ENCODE measurements at regions not wholly inside any gene's neighbourhood (a gene's known extent, or its start where the extent isn't known, plus 50 kb on each side); places are given as distances from the start of the nearest gene placed in this dataset.
"Not testable (repeated sequence)": the region's sequence is repeated elsewhere in the genome, so short reads cannot be mapped to it uniquely, and the experiment has no call there.

DNA sequence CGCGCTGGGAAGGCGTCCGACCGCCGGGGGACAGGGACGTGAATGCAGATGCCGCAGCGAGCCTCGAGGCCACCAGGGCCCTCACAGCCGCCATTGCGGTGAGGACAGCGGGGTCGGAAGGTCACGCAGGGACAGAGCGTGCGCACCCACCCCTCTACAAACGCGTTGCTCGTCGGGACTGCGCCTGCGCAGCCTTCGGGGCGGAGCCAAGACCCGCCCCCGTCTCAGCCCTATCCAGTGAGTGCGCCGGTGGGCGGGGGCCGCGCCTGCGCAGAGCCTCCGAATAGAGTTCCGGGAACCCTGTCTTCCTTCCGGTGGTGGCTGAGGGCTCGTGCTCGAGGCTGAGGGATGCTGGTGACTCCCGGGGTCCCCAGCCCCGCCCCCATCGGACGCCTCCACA, 5393.1 kb upstream of the TPTE start:
- peak; percentile 98 for DNase-seq (ENCODE audit: low read depth in 2 of 2)

DNA sequence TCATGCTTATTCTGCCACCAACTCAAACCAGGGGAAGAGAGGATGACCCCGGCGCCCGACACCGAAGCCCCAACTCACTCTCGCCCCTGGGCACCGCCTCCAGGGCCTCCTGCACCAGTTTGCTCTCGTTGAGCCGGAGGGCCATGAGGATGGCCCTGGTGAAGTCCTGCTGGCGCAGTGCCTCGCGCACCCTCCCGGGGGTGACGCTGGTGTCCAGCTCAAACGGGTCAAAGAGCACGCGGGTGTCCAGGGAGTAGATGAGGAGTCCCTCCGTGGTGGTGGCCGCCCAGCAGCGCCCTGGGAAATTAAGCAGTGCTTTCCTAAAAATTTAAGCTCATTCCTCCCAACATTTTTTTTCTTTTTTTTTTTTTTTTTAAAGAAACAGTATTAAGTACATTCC, 5387.6 kb upstream of the TPTE start:
- not testable (repeated sequence) for DNase-seq (ENCODE audit: low read depth in 2 of 2)

DNA sequence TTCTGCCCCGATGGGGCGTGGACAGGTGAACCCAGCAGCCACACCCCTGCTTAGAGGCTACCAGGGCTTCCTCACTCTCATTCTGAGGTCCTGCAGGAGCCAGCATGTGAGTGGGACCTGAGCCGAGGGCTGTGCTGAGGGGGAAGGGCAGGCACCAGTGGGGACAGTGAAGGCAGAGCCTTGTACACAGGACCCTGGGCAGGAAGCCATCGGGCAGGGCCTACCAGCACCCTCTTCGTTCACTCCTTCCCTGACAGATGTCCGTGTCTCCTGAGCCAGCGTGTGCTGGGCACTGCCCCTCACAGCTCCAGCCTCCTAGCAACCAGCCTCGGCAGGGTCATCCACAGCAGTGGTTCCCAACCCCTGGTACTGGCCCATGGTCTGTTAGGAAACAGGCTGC, 5385.0 kb upstream of the TPTE start:
- not testable (repeated sequence) for DNase-seq (ENCODE audit: low read depth in 2 of 2)

DNA sequence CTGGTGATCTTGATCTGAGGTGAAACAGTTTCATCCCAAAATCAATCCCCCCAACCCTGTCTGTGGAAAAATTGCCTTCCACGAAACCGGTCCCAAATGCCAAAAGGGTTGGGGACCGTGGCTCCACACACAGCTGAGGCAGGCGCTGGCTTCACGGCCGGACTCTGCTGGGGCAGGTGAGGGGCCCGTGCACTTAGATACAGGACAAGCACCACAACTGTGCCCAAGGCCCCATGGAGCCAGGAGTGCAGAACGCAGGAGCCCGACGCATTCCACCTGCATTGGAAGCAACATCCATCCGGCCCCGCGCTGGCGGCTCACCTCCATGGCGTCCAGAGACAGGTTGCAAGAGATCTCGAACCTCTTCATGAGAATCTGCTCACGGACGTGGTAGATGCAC, 5384.4 kb upstream of the TPTE start:
- DNase-seq (ENCODE audit: low read depth in 2 of 2) = not testable (repeated sequence)

DNA sequence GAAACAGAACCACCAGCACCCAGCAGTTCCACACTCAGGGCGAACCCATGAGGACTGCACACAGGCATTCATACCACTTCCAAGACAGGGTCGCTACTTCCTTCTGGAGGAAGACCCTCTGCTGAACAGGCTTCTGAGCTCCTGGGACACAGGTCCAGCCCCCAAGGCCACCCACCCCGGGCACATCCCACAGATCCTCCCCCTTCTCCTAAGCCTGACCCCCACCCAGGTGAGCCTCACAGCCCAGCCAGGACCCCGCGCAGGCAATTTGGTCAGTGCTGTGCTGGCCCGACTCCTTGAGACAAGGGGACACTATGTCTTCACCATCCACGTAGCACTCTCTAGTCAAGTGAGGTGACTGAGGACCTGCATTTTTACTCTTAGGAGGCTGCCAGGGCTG, 5382.7 kb upstream of the TPTE start:
- DNase-seq (ENCODE audit: low read depth in 2 of 2) = not testable (repeated sequence)

DNA sequence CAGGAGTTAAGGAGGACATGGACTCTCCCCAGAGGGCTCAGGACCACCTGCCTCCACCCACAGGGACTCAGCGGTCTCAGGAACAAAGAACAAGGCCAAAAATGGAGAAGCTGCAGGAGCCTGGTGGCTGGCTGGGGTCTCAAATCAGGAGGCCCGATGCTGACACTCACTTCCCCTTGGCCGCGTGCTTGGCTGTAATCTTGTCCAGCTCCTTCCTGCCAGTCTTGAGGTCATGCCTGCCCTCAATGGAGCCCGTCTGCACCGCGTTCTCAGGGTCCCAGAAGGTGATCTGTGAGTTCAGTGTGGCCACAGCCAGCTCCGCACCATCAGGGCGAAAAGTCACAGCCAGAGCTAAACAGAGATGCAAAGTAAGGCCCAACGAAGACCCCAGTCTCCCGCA, 5381.9 kb upstream of the TPTE start:
- DNase-seq (ENCODE audit: low read depth in 2 of 2) = not testable (repeated sequence)

DNA sequence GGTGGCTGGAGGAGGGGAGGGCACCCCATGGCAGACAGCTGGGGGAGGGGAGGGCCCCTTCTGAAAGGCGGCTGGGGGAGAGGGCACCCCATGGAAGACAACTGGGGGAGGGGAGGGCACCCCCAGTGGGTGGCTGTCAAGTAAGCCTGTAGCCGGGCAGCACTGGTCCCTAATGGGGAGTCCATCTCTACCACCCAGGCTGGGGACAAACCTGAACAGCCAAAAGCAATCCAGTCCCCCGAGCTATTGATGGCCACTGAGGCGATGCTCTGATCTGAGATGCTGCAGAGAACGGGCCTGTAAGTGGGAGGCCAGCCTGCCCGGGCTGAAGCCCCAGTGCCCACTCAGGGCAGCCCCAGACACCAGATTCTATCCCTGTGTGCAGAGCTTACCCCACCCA, 5378.4 kb upstream of the TPTE start:
- DNase-seq (ENCODE audit: low read depth in 2 of 2) = not testable (repeated sequence)

DNA sequence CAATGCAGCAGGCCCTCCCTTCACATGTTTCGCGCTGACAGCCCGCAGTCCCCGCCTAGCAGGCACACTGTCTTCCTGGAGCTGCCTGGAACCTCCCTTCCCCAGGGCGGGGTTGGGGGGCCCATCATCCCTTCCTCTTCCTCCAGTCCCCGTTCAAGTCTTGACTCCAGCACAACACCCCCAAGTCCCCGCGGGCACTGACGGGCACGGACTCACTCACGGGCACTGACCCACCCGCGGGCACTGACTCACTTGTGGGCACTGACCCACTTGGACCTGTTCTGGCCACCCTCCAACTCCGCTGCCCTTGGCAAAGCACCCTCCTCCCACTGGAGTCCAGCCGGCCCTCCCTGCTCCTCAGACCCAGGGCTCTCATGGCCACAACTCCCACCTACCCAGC, 5376.7 kb upstream of the TPTE start:
- DNase-seq (ENCODE audit: low read depth in 2 of 2) = not testable (repeated sequence)

DNA sequence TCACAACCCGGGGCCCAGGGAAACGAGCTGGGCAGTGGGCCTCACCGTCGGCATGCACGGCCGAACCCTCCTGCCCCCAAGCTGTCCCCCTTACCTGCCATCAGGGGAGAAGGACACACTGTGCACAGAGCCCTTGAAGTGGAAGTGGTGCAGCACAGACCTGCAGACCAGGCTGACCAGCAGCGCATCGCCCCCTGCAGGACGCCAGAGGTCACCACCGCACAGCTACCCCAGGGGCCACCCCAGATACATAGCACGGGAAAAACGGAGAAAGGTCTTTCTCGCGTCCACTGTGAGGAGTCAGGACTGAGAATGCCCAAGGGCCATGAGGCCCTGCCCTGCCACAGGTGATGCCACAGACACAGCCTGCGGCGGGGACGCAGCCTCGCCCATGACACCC, 5373.7 kb upstream of the TPTE start:
- not testable (repeated sequence) for DNase-seq (ENCODE audit: low read depth in 2 of 2)

DNA sequence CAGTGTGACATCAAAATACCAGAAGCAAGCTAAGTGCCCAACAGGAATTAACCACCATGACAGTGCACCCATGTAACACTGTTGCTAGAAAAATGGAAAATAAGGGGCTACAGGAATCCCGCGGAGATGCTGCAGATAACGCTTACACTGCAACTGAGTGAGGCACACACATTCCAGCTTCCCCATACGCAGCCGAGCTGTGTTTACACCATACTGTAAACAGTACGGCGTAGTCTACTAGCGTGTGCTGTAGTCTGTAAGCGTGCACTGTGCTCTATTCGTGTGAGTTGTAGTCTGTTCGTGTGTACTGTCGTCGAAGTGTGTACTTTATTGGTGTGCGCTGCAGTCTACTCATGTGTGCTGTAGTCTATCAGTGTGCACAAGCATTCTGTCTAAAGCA, 5372.2 kb upstream of the TPTE start:
- not testable (repeated sequence) for DNase-seq (ENCODE audit: low read depth in 2 of 2)

DNA sequence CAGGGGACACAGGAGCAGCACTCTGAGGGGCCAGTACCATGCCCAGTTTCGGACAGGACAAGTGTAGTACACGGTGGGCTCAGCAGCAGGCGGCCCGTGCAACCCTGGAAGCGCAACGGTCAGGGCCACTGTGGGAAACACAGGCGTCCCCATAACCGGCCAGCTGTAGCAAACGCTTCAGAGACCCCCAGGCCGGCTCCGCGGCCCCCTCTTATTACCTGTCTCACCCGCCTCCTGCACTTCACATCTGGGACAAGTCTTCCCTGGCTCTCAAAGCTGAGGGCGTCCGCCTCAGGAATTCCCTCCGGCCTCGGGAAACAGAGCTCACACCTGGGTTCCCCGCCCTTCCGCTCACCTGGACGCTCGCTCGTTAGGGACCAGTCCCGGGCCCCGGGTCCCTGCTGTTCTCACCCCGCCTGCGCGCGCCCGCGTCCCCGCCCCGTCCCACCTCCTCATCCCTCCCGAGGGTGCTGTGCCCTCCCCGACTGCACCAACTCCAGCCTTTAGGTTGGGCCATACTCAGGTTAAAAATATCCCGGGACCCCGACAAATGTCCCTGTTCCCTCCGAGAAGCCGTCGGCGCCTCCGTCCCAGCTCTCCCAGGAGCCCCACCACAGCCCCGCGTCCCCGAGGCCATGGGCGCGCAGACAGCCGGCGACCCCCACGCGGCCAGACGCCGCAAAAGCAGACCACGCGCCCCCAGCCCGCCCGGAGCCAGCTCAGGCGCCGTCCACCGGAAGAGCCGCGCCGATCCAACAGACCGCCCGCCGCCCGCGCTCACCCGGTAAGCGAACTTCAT, 5367.3 kb upstream of the TPTE start:
- DNase-seq (ENCODE audit: low read depth in 2 of 2) = not testable (repeated sequence)

DNA sequence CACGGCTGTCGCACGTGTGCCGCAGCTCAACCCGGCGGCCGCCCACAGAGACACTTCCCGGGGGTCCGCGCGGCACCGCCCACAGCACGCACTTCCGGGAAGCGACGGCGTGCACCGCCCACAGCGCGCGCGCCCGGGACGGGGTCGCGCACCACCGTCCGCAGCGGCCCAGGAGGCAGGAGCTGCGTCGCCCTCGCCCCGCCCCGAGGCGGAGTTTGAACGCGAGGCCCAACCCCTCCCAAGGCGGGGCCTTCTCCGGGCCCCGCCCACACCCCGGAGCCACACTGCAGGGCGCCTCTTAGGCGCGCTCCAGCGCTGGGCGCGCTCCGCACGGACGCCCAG, 5366.8 kb upstream of the TPTE start:
- DNase-seq (ENCODE audit: low read depth in 2 of 2) = peak; percentile 73 to 75

DNA sequence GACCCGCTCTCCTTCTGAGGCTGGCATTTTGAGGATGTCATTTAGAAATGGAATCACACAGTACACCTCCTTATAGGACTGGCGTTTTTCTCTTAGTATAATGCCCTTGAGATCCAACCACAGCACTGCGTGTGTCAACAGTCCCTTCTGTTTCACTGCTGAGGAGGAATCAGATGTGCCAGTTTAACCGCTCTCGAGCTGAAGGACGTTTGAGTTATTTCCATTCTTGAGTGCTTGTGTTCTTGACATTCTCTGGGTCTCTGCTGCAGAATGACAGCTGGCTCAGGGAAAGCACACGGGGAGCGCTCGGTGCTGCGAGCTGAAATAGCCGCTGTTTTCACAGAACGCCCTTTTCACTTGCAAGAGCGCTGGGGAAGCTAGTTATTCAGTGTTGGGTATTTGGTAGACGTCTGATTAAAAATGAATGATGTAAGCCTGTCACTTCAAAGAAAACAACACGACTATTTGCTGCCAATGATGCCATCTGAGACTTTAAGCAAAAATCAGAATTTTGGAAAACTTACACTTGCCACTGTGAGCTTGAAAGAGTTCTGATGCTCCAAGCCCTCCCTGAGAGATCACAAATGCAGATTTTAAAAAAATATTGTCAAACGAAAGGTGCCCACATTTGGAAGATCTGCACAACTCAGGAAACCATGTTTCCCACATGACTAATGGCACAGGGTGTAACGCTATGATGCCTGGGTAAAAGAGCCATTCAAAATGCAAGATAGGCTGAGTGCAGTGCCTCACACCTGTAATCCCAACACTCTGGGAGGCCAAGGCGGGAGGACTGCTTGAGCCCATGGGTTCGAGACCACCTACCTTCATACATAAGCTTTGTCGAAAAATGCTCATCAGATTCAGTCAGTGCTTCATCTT, 5358.4 kb upstream of the TPTE start:
- DNase-seq (ENCODE audit: low read depth in 2 of 2) = not testable (repeated sequence)

DNA sequence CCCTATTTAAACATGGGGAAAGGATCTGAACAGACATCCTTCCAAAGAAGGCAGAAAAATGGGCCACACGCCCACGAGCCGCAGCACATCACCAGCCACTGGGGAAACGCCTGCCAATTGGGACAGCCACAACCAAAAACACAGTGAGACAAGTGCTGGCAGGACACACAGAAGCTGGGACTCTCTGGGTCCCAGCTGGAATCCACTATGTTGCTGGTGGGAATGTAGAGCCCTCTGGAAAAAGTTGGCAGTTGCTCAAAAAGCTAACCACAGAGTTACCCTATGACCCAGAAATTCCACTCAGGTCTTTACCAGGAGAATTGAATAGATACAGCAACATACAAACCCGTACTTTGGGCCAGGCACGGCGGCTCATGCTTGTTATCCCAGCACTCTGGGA, 5355.6 kb upstream of the TPTE start:
- DNase-seq (ENCODE audit: low read depth in 2 of 2) = not testable (repeated sequence)
